Body of pancreas (tissue), 4 donors: ENCODE measurements at regions not wholly inside any gene's neighbourhood (a gene's known extent, or its start where the extent isn't known, plus 50 kb on each side); places are given as distances from the start of the nearest gene placed in this dataset.

Source experiments
- ATAC-seq: fragments of 150-250 bp; one replicate; pipeline ENCODE4 v1.9.1; 2016
- DNase-seq, 4 donors: peaks; one replicate each; pipeline ENCODE4 v3.0.0-alpha.2; 2019
- H3K27ac ChIP-seq, 4 donors: fragments of 200-600 bp; sonication (generic); 1 replicate in 3 of 4; 2 replicates in 1 of 4; pipeline versions ENCODE4 v1.5.1 to v1.6.1; 2016 to 2019; ENCODE audit warnings: mild to moderate bottlenecking in 1 of 4, mixed read lengths in 1 of 4, moderate library complexity in 1 of 4
- H3K27me3 ChIP-seq, 2 donors: fragments of 200-600 bp; sonication (generic); one replicate each; pipeline ENCODE4 v1.6.0; 2016; ENCODE audit warnings: mild to moderate bottlenecking in 1 of 2
- H3K36me3 ChIP-seq, 2 donors: fragments of 200-600 bp; sonication (generic); replicated peaks in 1 of 2; 2 replicates each; pipeline ENCODE4 v1.5.1; 2016; ENCODE audit warnings: low read depth in 2 of 2; ENCODE audit not compliant: insufficient read depth in 1 of 2
- H3K4me1 ChIP-seq: fragments of 200-600 bp; sonication (generic); one replicate; pipeline ENCODE4 v1.6.0; 2016
- H3K4me3 ChIP-seq, 2 donors: fragments of 200-600 bp; sonication (generic); 1 replicate in 1 of 2; 2 replicates in 1 of 2; pipeline ENCODE4 v1.5.1; 2016 to 2019
- H3K9me3 ChIP-seq, 3 donors: fragments of 200-600 bp; sonication (generic); 1 replicate in 2 of 3; 2 replicates in 1 of 3; pipeline ENCODE4 v1.5.1; 2016
- POLR2A ChIP-seq, 3 donors: fragments of 450-650 bp; IDR thresholded peaks; one replicate each; pipeline ENCODE4 v1.6.1; 2016; ENCODE audit warnings: antibody characterized with exemption in 3 of 3, mild to moderate bottlenecking in 2 of 3
- WGBS, 2 donors: methylation state at CpG; one replicate each; pipeline ENCODE4 v1.1.5; 2017; 5-methylcytosine and 5-hydroxymethylcytosine counted together
- intact Hi-C: fragments of 100-400 bp; cut with DNase I; formaldehyde crosslinking; loops from one replicate; pipeline ENCODE4 v1.15.1; 2023
- TF ChIP-seq, protein P1 (sequence below), 7 experiments: fragments of 450-650 bp in 4 of 7; fragments of 200-600 bp in 3 of 7; sonication (generic) in 3 of 7; IDR thresholded peaks; one replicate each; pipeline ENCODE4 v1.5.1; 2016 to 2019; ENCODE audit warnings: antibody characterized with exemption in 7 of 7

DNA sequence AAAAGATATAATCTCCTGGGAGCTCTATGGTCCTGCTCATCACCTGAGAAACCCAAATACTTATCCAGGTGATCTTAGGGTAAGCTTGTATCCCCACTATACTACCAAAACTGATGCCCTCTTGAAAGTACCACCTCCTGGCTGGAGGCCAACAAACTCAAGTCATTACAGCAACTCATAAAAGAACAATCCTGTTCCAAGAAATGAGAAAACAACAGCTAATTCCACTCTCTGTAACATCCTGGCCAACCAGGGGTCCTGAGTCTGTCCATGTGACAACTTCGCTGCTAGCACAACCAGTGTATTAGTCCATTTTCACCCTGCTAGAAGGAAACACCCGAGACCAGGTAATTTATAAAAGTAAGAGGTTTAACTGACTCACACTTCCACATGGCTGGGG lies 190.0 kb upstream of the BMP4 start:
- 75 to 94% methylated on average over 2 of the region's 2 CpGs for WGBS, 2 donors
- intact Hi-C loops = no loop called here
- no peak for ATAC-seq
- no peak for DNase-seq
- H3K9me3 ChIP-seq = no peaks in the 10 kb centered on the region
- TF ChIP-seq POLR2A (IDR thresholded peaks at IDR 0.05) = no peak
- TF ChIP-seq, protein P1, sequence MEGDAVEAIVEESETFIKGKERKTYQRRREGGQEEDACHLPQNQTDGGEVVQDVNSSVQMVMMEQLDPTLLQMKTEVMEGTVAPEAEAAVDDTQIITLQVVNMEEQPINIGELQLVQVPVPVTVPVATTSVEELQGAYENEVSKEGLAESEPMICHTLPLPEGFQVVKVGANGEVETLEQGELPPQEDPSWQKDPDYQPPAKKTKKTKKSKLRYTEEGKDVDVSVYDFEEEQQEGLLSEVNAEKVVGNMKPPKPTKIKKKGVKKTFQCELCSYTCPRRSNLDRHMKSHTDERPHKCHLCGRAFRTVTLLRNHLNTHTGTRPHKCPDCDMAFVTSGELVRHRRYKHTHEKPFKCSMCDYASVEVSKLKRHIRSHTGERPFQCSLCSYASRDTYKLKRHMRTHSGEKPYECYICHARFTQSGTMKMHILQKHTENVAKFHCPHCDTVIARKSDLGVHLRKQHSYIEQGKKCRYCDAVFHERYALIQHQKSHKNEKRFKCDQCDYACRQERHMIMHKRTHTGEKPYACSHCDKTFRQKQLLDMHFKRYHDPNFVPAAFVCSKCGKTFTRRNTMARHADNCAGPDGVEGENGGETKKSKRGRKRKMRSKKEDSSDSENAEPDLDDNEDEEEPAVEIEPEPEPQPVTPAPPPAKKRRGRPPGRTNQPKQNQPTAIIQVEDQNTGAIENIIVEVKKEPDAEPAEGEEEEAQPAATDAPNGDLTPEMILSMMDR (IDR thresholded peaks at IDR 0.05) = no peak
- no peak overlapping the region for H3K4me3 ChIP-seq
- no peaks in the 10 kb centered on the region for H3K27me3 ChIP-seq
- no peaks in the 10 kb centered on the region for H3K36me3 ChIP-seq
- no peaks in the 10 kb centered on the region for H3K4me1 ChIP-seq
- no peak overlapping the region for H3K27ac ChIP-seq

DNA sequence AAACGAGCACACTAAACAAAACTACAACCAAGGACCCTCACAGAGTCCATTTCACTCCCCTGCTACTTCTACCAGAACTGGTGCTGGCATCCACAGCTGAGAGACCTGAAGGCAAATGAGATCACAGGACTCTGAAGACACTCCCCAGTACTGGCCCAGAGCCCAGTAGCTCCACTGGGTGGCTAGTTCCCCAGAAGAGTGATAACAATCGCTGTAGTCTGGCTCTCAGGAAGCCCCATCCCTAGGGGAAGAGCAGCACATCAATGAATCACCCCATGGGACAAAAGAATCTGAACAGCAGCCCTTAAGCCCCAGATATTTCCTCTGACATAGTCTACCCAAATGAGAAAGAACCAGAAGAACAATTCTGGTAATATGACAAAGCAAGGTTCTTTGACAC lies 190.7 kb upstream of the BMP4 start:
- no peak overlapping the region for H3K4me3 ChIP-seq
- no peak for TF ChIP-seq POLR2A (IDR thresholded peaks at IDR 0.05)
- TF ChIP-seq, protein P1 (IDR thresholded peaks at IDR 0.05) = no peak
- intact Hi-C loops = no loop called here
- WGBS, 2 donors = 38 to 51% methylated on average over 2 of the region's 2 CpGs
- H3K36me3 ChIP-seq = no peaks in the 10 kb centered on the region
- ATAC-seq = no peak
- no peak for DNase-seq
- H3K9me3 ChIP-seq = no peaks in the 10 kb centered on the region
- no peak overlapping the region for H3K27ac ChIP-seq
- no peaks in the 10 kb centered on the region for H3K27me3 ChIP-seq
- no peaks in the 10 kb centered on the region for H3K4me1 ChIP-seq

DNA sequence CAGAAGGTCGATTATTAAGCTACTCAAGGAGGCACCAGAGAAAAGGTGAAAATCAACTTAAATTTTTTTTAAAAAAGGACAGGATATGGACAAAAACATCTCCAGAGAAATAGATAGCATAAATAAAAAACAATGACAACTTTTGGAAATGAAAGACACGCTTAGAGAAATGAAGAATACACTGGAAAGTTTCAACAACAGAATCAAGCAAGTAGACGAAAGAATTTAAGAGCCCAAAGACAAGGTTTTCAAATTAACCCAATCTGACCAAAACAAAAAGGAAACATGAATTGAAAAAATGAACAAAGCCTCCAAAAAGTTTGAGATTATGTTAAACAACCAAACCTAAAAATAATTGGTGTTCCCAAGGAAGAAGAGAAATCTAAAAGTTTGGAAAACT lies 191.1 kb upstream of the BMP4 start:
- Histone ChIP-seq H3K27me3 (no peaks in the 10 kb centered on the region), H3K27ac (no peak overlapping the region), H3K9me3 (no peaks in the 10 kb centered on the region), H3K4me3 (no peak overlapping the region), H3K4me1 (no peaks in the 10 kb centered on the region), H3K36me3 (no peaks in the 10 kb centered on the region)
- DNase-seq (no peak), ATAC-seq (no peak)
- WGBS, 2 donors = 63 to 68% methylated on average over 3 of the region's 3 CpGs
- intact Hi-C loops = no loop called here
- TF ChIP-seq, protein P1 (IDR thresholded peaks at IDR 0.05) = no peak
- no peak for TF ChIP-seq POLR2A (IDR thresholded peaks at IDR 0.05)

DNA sequence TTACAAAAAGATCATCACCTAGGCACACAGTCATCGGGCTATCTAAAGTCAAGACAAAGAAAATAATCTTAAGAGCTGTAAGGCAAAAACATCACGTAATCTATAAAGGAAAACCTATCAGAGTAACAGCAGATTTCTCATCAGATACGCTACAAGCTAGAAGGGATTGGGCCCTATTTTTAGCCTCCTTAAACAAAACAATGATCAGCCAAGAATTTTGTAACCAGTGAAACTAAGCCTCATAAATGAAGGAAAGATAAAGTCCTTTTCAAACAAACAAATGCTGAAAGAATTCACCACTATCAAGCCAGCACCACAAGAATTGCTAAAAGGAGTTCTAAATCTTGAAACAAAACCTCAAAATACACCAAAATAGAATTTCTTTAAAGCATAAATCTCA lies 191.6 kb upstream of the BMP4 start:
- no peak overlapping the region for H3K27ac ChIP-seq
- no peak overlapping the region for H3K4me3 ChIP-seq
- no peaks in the 10 kb centered on the region for H3K27me3 ChIP-seq
- intact Hi-C loops = no loop called here
- no peak for ATAC-seq
- DNase-seq = no peak
- TF ChIP-seq POLR2A (IDR thresholded peaks at IDR 0.05) = no peak
- TF ChIP-seq, protein P1 (IDR thresholded peaks at IDR 0.05) = no peak
- H3K4me1 ChIP-seq = no peaks in the 10 kb centered on the region
- no peaks in the 10 kb centered on the region for H3K36me3 ChIP-seq
- WGBS, 2 donors = 80 to 88% methylated on average over 3 of the region's 3 CpGs
- no peaks in the 10 kb centered on the region for H3K9me3 ChIP-seq

DNA sequence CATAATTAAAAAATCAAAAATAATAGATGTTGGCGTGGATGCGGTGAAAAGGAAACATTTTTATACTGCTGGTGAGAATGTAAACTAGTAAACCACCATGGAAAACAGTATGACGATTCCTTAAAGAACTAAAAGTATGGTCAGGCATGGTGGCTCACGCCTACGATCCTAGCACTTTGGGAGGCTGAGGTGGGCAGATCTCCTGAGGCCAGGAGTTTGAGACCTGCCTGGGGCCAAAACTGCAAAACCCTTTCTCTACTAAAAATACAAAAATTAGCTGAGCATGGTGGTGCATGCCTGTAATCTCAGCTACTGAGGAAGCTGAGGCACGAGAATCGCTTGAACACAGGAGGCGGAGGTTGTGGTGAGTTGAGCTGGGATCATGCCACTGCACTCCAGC lies 195.7 kb upstream of the BMP4 start:
- intact Hi-C loops = no loop called here
- WGBS, 2 donors = 90 to 91% methylated on average over 8 of the region's 8 CpGs
- Histone ChIP-seq H3K9me3 (no peaks in the 10 kb centered on the region), H3K36me3 (no peaks in the 10 kb centered on the region), H3K4me1 (no peaks in the 10 kb centered on the region), H3K27ac (no peak overlapping the region), H3K27me3 (no peaks in the 10 kb centered on the region), H3K4me3 (no peak overlapping the region)
- TF ChIP-seq, protein P1 (IDR thresholded peaks at IDR 0.05) = no peak
- no peak for TF ChIP-seq POLR2A (IDR thresholded peaks at IDR 0.05)
- DNase-seq (no peak), ATAC-seq (no peak)
